ENCODE measurements at regions not wholly inside any gene's neighbourhood (a gene's known extent, or its start where the extent isn't known, plus 50 kb on each side); places are given as distances from the start of the nearest gene placed in this dataset.

GRCh38 chr6:40258531-40258930, 324.3 kb upstream of the MOCS1 start:
- no peak for DNase-seq
- H3K4me3 Mint-ChIP-seq, result no peak overlapping the region
- no peak overlapping the region for H3K27ac Mint-ChIP-seq
- no peaks in the 10 kb centered on the region for H3K4me1 Mint-ChIP-seq (ENCODE audit: low read depth)
- H3K9me3 Mint-ChIP-seq, result peaks cover 29% of the 10 kb centered on the region
- H3K27me3 Mint-ChIP-seq (ENCODE audit: insufficient read depth), result no peaks in the 10 kb centered on the region
- no peaks in the 10 kb centered on the region for H3K36me3 Mint-ChIP-seq (ENCODE audit: low read depth)
- TF ChIP-seq, protein P1, sequence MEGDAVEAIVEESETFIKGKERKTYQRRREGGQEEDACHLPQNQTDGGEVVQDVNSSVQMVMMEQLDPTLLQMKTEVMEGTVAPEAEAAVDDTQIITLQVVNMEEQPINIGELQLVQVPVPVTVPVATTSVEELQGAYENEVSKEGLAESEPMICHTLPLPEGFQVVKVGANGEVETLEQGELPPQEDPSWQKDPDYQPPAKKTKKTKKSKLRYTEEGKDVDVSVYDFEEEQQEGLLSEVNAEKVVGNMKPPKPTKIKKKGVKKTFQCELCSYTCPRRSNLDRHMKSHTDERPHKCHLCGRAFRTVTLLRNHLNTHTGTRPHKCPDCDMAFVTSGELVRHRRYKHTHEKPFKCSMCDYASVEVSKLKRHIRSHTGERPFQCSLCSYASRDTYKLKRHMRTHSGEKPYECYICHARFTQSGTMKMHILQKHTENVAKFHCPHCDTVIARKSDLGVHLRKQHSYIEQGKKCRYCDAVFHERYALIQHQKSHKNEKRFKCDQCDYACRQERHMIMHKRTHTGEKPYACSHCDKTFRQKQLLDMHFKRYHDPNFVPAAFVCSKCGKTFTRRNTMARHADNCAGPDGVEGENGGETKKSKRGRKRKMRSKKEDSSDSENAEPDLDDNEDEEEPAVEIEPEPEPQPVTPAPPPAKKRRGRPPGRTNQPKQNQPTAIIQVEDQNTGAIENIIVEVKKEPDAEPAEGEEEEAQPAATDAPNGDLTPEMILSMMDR (IDR thresholded peaks at IDR 0.05), result no peak

DNA sequence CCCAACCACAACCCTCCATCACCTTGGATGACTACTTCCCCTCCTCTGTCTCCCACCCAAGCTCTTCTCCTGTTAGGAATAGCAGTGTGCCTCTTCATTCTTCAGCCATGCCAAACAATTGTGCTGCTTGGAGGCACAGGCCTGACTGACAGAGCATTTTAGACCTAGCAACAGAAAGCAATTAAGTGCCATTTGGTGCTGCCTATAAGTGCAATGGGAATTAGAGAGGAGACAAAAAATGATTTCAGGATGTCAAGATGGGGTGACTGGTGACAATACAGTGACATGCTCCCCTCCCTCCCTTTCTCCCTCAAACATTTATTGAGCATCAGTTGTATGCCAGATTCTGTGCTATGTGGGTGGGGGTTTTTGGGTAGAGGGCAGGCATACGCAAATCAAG, 322.6 kb upstream of the MOCS1 start:
- DNase-seq, result no peak
- no peaks in the 10 kb centered on the region for H3K36me3 Mint-ChIP-seq (ENCODE audit: low read depth)
- no peak overlapping the region for H3K27ac Mint-ChIP-seq
- no peaks in the 10 kb centered on the region for H3K4me1 Mint-ChIP-seq (ENCODE audit: low read depth)
- H3K9me3 Mint-ChIP-seq, result peaks cover 27% of the 10 kb centered on the region
- H3K27me3 Mint-ChIP-seq (ENCODE audit: insufficient read depth), result no peaks in the 10 kb centered on the region; the same call in 1 of the 2 replicates
- H3K4me3 Mint-ChIP-seq, result no peak overlapping the region
- TF ChIP-seq, protein P1 (IDR thresholded peaks at IDR 0.05), result no peak

DNA sequence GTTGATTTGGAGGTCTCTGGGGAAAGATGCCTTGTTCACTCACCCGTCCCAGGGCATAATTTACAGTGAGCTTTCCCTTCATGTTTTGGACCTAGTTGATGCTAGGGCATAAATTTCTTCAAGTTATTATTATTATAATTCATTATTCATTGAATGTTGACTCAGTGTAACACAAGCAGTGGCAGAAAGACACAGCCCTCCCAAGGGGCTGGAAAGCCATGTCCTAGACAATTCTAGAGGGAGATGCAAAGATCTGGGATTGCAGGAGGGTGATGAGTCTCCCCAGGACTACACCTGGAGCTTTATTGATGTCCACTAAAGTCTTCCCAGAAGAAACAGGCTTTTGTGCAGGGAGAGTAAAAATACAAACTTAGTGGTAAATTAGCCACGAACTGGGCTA, 322.0 kb upstream of the MOCS1 start:
- no peak overlapping the region for H3K27ac Mint-ChIP-seq
- no peaks in the 10 kb centered on the region for H3K36me3 Mint-ChIP-seq (ENCODE audit: low read depth)
- no peaks in the 10 kb centered on the region; the same call in 1 of the 2 replicates for H3K27me3 Mint-ChIP-seq (ENCODE audit: insufficient read depth)
- H3K9me3 Mint-ChIP-seq, result peaks cover 27% of the 10 kb centered on the region
- H3K4me3 Mint-ChIP-seq, result no peak overlapping the region
- TF ChIP-seq, protein P1 (IDR thresholded peaks at IDR 0.05), result no peak
- no peak for DNase-seq
- H3K4me1 Mint-ChIP-seq (ENCODE audit: low read depth), result no peaks in the 10 kb centered on the region

DNA sequence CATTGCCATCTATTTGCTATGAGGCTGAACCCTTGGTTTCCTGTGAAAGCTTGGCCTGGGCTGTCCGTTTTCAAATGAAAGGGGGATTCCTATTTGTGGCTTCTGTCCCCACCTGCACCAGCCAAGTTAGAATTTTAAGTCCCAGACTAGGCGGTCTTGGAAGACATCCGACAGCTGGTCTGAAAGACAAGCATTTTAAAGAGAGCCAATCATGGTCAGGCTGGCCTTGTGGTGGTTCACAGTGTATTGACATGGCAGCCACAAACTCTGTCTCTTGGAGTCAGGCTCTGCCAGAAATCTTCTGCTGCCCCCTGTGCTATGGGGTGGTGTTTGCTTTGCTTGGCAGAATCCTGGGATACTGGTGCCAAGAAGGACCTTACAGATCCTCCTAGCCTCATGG, 319.2 kb upstream of the MOCS1 start:
- H3K4me3 Mint-ChIP-seq, result no peak overlapping the region
- no peaks in the 10 kb centered on the region for H3K4me1 Mint-ChIP-seq (ENCODE audit: low read depth)
- TF ChIP-seq, protein P1 (IDR thresholded peaks at IDR 0.05), result no peak
- no peak for DNase-seq
- H3K27me3 Mint-ChIP-seq (ENCODE audit: insufficient read depth), result no peaks in the 10 kb centered on the region; the same call in 1 of the 2 replicates
- no peak overlapping the region for H3K27ac Mint-ChIP-seq
- peaks cover 32% of the 10 kb centered on the region for H3K9me3 Mint-ChIP-seq
- H3K36me3 Mint-ChIP-seq (ENCODE audit: low read depth), result no peaks in the 10 kb centered on the region

DNA sequence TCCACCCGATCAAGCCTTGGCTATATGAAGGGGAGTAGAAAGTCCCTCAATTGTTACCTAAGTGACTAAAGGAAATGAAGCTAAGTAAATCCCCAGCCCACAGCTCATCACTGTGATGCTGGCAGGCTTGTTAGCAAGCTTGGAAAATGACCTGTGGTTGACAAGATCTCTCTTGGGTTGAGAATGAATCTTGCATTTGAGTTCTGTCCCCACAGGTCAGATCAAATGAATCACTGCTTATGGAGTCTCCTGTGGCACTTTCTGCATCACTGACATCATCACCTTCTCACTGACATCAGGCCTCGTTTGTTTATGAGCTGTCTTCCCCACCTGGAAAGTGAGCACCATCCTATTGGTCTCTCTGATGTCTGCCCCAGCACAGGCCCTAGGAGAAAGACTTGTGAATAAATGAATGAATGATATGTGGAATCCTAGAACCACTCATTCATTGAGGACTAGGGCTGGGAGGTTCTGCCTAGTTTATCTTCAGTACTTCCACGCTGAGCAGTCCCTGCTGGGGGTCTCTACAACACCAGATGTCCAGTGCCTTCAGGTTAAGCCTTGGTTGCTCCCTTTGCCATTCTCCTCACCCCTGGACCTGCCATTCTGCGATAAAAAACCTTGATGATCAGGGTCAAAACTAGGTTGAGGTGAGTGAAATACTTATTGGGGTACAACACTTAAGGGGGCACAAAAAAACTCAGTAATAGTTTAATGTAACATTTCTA, 318.4 kb upstream of the MOCS1 start:
- H3K36me3 Mint-ChIP-seq (ENCODE audit: low read depth), result no peaks in the 10 kb centered on the region; the same call in 1 of the 2 replicates
- TF ChIP-seq, protein P1 (IDR thresholded peaks at IDR 0.05), result no peak
- H3K27ac Mint-ChIP-seq, result no peak overlapping the region
- DNase-seq, result no peak
- peaks cover 36% of the 10 kb centered on the region for H3K9me3 Mint-ChIP-seq
- H3K27me3 Mint-ChIP-seq (ENCODE audit: insufficient read depth), result peaks cover 1% of the 10 kb centered on the region; the same call in 1 of the 2 replicates
- no peaks in the 10 kb centered on the region for H3K4me1 Mint-ChIP-seq (ENCODE audit: low read depth)
- no peak overlapping the region for H3K4me3 Mint-ChIP-seq
